ENCODE measurements at regions not wholly inside any gene's neighbourhood (a gene's known extent, or its start where the extent isn't known, plus 50 kb on each side); places are given as distances from the start of the nearest gene placed in this dataset.

DNA sequence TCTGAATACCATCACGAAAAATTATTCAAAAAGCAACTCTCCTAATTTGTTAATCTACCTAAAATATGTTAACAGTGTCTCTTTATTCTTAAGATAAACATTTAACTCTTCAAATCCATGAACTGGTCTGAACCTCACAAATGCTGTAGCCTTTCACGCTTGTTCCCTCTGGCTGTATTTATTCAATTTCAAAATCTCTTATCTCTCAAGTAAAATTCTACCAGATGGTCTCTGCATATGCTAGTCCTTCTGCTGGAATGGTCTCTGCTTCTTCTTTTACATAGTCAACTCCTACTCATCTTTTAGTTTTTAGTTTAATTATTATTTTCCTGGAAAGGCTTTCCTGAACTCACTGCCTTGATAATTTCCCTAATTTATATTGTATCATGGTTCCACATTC, 232.9 kb upstream of the PCDH20 start:
- Mint-ChIP-seq H3K36me3 (ENCODE audit: low read depth) (no peaks in the 10 kb centered on the region), H3K27ac (ENCODE audit: unreplicated experiment) (no peak overlapping the region), H3K4me3 (ENCODE audit: unreplicated experiment) (no peak overlapping the region), H3K4me1 (ENCODE audit: low read depth) (no peaks in the 10 kb centered on the region), H3K27me3 (ENCODE audit: low read depth) (peaks cover 10% of the 10 kb centered on the region), H3K9me3 (ENCODE audit: low read depth) (no peaks in the 10 kb centered on the region)
- TF ChIP-seq, protein P1, sequence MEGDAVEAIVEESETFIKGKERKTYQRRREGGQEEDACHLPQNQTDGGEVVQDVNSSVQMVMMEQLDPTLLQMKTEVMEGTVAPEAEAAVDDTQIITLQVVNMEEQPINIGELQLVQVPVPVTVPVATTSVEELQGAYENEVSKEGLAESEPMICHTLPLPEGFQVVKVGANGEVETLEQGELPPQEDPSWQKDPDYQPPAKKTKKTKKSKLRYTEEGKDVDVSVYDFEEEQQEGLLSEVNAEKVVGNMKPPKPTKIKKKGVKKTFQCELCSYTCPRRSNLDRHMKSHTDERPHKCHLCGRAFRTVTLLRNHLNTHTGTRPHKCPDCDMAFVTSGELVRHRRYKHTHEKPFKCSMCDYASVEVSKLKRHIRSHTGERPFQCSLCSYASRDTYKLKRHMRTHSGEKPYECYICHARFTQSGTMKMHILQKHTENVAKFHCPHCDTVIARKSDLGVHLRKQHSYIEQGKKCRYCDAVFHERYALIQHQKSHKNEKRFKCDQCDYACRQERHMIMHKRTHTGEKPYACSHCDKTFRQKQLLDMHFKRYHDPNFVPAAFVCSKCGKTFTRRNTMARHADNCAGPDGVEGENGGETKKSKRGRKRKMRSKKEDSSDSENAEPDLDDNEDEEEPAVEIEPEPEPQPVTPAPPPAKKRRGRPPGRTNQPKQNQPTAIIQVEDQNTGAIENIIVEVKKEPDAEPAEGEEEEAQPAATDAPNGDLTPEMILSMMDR (IDR thresholded peaks at IDR 0.05) = no peak
- no peak for DNase-seq (ENCODE audit: low spot score)

DNA sequence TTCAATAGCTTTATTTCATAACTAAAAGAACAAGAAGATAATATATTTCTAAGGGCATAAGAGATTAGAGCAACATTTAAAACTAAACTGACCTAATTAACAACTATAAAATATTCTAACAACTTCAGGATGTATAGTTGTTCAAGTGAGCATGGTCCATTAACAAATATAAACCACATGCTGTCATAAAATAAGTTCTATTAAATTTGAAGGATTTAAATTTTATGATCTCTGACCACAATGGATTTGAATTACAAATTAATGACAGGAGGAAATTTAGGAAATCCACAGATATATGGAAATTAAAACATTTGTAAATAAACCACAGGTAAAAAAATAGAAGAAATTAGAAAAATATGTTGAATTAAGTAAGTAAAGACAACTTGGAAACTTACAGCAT, 196.5 kb upstream of the PCDH20 start:
- Mint-ChIP-seq H3K27ac (ENCODE audit: unreplicated experiment) (no peak overlapping the region), H3K4me3 (ENCODE audit: unreplicated experiment) (no peak overlapping the region), H3K4me1 (ENCODE audit: low read depth) (no peaks in the 10 kb centered on the region), H3K36me3 (ENCODE audit: low read depth) (no peaks in the 10 kb centered on the region), H3K27me3 (ENCODE audit: low read depth) (peaks cover 9% of the 10 kb centered on the region), H3K9me3 (ENCODE audit: low read depth) (peaks cover 2% of the 10 kb centered on the region)
- no peak for DNase-seq (ENCODE audit: low spot score)
- TF ChIP-seq, protein P1 (IDR thresholded peaks at IDR 0.05) = no peak

GRCh38 chr13:61608138-61608537, 192.5 kb upstream of the PCDH20 start:
- no peak overlapping the region for H3K27ac Mint-ChIP-seq (ENCODE audit: unreplicated experiment)

DNA sequence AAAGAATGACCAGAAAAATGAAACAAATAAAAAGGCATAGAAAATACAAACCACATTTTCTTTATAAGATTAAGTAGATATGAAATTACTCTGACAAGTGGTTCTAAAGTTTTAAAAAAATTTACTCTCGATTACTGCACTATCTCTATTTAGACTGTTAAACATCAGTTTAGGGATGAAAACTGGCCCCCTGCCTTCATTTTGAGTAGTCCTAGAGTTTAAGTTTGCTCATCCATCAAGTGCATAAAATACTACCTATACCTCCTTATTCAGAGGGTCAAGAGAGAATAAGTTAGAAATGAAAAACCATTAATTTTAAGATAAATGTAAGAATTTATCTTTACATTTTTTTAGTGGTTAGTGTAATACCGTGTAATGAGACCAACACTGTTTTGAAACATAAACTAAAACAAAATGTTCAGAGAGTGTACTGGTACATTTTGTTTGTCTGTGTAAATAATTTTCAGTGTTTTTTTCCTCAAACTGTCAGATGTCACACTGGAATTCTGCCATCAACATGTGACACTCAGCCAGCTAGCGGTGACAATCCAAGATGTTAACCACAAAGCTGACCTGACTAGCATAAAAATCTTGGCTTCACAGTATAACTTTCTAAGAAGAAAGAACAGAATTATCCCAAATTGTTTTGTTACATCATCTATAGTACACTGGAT, 184.8 kb upstream of the PCDH20 start:
- TF ChIP-seq, protein P1 (IDR thresholded peaks at IDR 0.05) = no peak
- DNase-seq (ENCODE audit: low spot score) = no peak
- H3K9me3 Mint-ChIP-seq (ENCODE audit: low read depth) = no peaks in the 10 kb centered on the region
- H3K36me3 Mint-ChIP-seq (ENCODE audit: low read depth) = no peaks in the 10 kb centered on the region
- no peaks in the 10 kb centered on the region for H3K4me1 Mint-ChIP-seq (ENCODE audit: low read depth)
- no peak overlapping the region for H3K27ac Mint-ChIP-seq (ENCODE audit: unreplicated experiment)
- no peak overlapping the region for H3K4me3 Mint-ChIP-seq (ENCODE audit: unreplicated experiment)
- peaks cover 7% of the 10 kb centered on the region for H3K27me3 Mint-ChIP-seq (ENCODE audit: low read depth)

More at GRCh38 chr13:61608138-61608537, 192.5 kb upstream of the PCDH20 start:
- Mint-ChIP-seq H3K9me3 (ENCODE audit: low read depth) (peaks cover 5% of the 10 kb centered on the region), H3K27me3 (ENCODE audit: low read depth) (no peaks in the 10 kb centered on the region), H3K36me3 (ENCODE audit: low read depth) (no peaks in the 10 kb centered on the region), H3K4me1 (ENCODE audit: low read depth) (no peaks in the 10 kb centered on the region), H3K4me3 (ENCODE audit: unreplicated experiment) (no peak overlapping the region)
- DNase-seq (ENCODE audit: low spot score) = no peak
- TF ChIP-seq, protein P1 (IDR thresholded peaks at IDR 0.05) = no peak

- no peaks in the 10 kb centered on the region for H3K9me3 Mint-ChIP-seq (ENCODE audit: low read depth)
- DNase-seq (ENCODE audit: low spot score) = no peak
- TF ChIP-seq, protein P1 (IDR thresholded peaks at IDR 0.05) = no peak
- no peak overlapping the region for H3K4me3 Mint-ChIP-seq (ENCODE audit: unreplicated experiment)
- no peaks in the 10 kb centered on the region for H3K4me1 Mint-ChIP-seq (ENCODE audit: low read depth)
- H3K27ac Mint-ChIP-seq (ENCODE audit: unreplicated experiment) = no peak overlapping the region
- H3K36me3 Mint-ChIP-seq (ENCODE audit: low read depth) = no peaks in the 10 kb centered on the region
- peaks cover 4% of the 10 kb centered on the region for H3K27me3 Mint-ChIP-seq (ENCODE audit: low read depth)
Measured at GRCh38 chr13:61592489-61592888, 176.8 kb upstream of the PCDH20 start.
